IPS DF 6.9 (cell line): ENCODE measurements at regions not wholly inside any gene's neighbourhood (a gene's known extent, or its start where the extent isn't known, plus 50 kb on each side); places are given as distances from the start of the nearest gene placed in this dataset.

Experiments
- DNase-seq: peaks from one replicate; pipeline ENCODE4 v3.0.0-alpha.2; 2013; ENCODE audit warnings: low read depth, low spot score
- H3K27ac ChIP-seq: one replicate; pipeline ENCODE4 v1.5.1; 2013; ENCODE audit warnings: low read length, control low read depth
- H3K27me3 ChIP-seq: 2 replicates; pipeline ENCODE4 v1.6.1; 2013; ENCODE audit warnings: mild to moderate bottlenecking, low read length; ENCODE audit not compliant: control insufficient read depth, insufficient read depth
- H3K36me3 ChIP-seq: 2 replicates; pipeline ENCODE4 v1.6.1; 2013; ENCODE audit warnings: low read length; ENCODE audit not compliant: control insufficient read depth, insufficient read depth
- H3K4me1 ChIP-seq: 2 replicates; pipeline ENCODE4 v1.6.1; 2013; ENCODE audit warnings: low read length; ENCODE audit not compliant: control insufficient read depth, insufficient read depth
- H3K4me3 ChIP-seq: 2 replicates; pipeline ENCODE4 v1.5.1; 2013; ENCODE audit warnings: mild to moderate bottlenecking, low read length
- H3K9me3 ChIP-seq: 2 replicates; pipeline ENCODE4 v1.6.1; 2013; ENCODE audit warnings: low read length, inconsistent platforms; ENCODE audit not compliant: control insufficient read depth, insufficient read depth
- WGBS: extraction: QIAGEN DNeasy Blood & Tissue Kit; methylation state at CpG from one replicate; pipeline ENCODE4 v1.1.7; 2013; ENCODE audit warnings: mixed read lengths, missing lambda C conversion rate; ENCODE audit not compliant: insufficient read length, insufficient coverage; 5-methylcytosine and 5-hydroxymethylcytosine counted together

DNA sequence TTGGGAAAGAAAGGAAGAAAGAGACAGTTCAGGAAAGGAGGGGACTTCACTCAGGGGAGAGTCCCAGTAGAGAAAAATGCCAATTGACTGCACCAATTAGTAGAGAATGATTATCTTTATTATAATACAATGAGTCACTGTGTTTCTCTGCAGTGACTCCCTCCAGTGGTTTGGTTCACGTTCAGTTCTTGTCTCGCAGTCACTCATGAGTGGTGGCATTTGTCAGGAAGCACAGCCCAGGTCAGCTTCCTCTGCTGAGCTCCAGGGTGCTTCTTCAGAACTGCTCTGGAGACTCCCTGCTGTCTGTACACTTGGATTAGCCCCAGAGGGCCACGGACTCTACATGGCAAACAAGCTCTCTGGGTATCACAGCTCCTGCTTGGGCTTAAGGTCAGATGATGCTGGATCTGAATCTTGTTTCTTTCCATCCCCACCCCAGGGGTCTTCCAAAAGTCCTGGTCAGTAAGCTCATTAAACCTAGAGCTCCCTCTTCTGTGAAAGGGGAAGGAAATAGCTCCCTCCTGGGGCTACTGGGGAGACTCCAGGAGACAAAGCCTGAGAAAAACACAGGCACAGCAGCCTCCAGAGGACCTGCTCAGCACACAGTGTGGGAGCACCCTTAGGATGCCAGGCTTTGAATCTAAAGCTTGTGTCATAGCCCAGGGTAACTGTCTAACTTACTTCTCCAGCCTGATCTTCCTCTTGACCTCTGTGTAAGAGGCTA is 619.0 kb downstream of the AJAP1 start:
- no peak for DNase-seq
- Histone ChIP-seq H3K27ac (no peak overlapping the region), H3K4me3 (no peak overlapping the region), H3K27me3 (no peaks in the 10 kb centered on the region), H3K36me3 (no peaks in the 10 kb centered on the region), H3K9me3 (no peaks in the 10 kb centered on the region; the same call in 1 of the 2 replicates), H3K4me1 (peaks cover 3% of the 10 kb centered on the region; the same call in 1 of the 2 replicates)
- WGBS, result no CpG with 5 or more reads among the region's 3 CpGs

DNA sequence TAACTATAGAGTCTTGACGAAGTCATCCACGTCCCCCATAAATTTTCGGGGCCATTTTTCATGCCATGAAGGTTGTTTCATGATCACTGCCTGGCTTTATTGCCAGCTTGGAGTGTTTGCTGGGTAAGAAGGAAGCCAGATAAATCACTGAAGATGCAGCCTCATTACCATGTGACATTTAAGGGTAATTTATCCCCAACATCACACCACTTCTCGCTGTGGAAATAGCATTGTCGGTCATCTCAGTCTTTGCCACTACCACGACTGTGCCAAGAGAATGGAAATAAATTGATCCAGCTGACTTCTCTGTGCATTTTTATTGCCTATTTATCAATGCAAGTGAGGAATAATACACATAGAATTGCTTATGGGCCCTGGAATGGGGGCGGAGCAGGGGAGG is 617.9 kb downstream of the AJAP1 start:
- Histone ChIP-seq H3K36me3 (no peaks in the 10 kb centered on the region), H3K27me3 (no peaks in the 10 kb centered on the region), H3K4me1 (peaks cover 3% of the 10 kb centered on the region; the same call in 1 of the 2 replicates), H3K4me3 (no peak overlapping the region), H3K27ac (no peak overlapping the region), H3K9me3 (no peaks in the 10 kb centered on the region; the same call in 1 of the 2 replicates)
- DNase-seq, result no peak
- WGBS, result no CpG with 5 or more reads among the region's 7 CpGs

DNA sequence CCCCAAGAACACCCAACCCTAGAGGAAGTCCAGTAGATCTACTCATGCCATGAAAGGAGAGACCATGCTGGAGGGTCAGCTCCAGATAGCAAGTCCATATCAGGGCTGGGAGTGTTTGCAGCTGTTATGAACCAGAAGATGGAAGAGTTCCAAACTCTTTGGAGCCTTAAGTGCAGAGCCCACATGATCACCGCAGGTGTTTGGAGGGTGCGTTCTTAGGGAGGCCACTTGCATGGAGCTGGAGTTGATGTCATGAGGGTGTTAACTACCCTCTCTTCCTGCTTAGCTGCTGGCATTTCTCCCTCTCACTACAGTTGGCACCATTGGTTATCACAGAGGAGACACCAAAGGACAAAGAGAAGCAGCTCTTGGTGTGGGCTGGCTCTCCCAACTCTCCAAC is 616.9 kb downstream of the AJAP1 start:
- Histone ChIP-seq H3K4me3 (no peak overlapping the region), H3K27me3 (no peaks in the 10 kb centered on the region), H3K4me1 (peaks cover 3% of the 10 kb centered on the region; the same call in 1 of the 2 replicates), H3K36me3 (no peaks in the 10 kb centered on the region), H3K27ac (no peak overlapping the region), H3K9me3 (no peaks in the 10 kb centered on the region; the same call in 1 of the 2 replicates)
- DNase-seq, result no peak
- no CpG with 5 or more reads among the region's 2 CpGs for WGBS

DNA sequence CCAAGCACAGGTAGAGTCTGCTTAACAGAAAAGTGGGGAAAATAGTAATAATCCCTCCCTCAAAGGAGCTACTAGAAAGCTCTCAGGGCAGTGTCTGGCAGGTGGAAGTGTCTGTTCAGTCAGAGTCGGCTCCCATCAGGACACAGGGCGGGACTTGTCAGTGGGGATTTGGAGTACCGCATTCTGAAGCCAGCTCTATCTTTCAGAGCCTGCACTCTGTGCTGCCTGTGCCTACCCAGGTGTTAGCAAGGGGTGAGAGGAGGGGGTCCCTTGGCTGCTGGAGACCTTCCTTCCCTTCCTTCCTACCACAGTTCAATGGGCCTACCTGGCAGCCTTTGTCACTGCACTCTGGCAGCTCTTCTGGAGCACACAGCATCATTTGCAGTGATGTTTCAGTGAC is 615.5 kb downstream of the AJAP1 start:
- H3K36me3 ChIP-seq, result no peaks in the 10 kb centered on the region
- no peaks in the 10 kb centered on the region; the same call in 1 of the 2 replicates for H3K9me3 ChIP-seq
- H3K4me1 ChIP-seq, result no peaks in the 10 kb centered on the region
- WGBS, result no CpG with 5 or more reads among the region's 3 CpGs
- no peak overlapping the region for H3K27ac ChIP-seq
- no peak overlapping the region for H3K4me3 ChIP-seq
- H3K27me3 ChIP-seq, result no peaks in the 10 kb centered on the region
- no peak for DNase-seq

DNA sequence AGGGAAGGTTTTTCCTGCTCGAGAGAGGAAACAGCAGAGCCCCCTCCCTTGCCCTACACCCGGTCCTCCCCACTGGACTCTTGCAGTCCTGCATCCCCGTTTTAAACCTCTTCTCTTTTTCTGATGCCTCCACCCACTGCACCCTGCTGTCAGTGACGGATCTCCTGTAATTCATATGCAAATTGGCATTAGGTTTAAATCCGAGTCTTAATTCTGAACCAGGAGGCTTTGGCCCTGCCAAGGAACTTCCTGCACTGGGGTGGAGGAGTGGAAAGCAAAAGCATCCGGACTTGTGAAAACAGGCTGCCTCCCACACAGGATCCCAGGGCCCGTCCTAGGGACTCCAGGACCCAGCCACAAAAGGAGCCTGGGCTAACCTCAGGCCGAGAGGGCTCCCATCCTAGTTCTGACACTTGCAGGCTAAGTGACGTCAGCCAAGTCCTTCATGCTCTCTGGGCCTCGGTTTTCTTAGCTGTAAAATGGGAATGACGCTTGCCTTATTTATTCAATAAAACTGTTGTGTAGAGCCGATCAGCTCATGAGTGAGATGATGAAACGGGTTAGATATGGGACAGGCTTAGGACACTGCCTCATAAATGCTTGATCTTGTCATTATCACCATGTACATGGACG is 613.3 kb downstream of the AJAP1 start:
- no peaks in the 10 kb centered on the region for H3K27me3 ChIP-seq
- peaks cover 1% of the 10 kb centered on the region; the same call in 1 of the 2 replicates for H3K9me3 ChIP-seq
- H3K4me1 ChIP-seq, result no peaks in the 10 kb centered on the region
- no peak overlapping the region for H3K4me3 ChIP-seq
- H3K36me3 ChIP-seq, result no peaks in the 10 kb centered on the region
- no peak overlapping the region for H3K27ac ChIP-seq
- no CpG with 5 or more reads among the region's 14 CpGs for WGBS
- no peak for DNase-seq

DNA sequence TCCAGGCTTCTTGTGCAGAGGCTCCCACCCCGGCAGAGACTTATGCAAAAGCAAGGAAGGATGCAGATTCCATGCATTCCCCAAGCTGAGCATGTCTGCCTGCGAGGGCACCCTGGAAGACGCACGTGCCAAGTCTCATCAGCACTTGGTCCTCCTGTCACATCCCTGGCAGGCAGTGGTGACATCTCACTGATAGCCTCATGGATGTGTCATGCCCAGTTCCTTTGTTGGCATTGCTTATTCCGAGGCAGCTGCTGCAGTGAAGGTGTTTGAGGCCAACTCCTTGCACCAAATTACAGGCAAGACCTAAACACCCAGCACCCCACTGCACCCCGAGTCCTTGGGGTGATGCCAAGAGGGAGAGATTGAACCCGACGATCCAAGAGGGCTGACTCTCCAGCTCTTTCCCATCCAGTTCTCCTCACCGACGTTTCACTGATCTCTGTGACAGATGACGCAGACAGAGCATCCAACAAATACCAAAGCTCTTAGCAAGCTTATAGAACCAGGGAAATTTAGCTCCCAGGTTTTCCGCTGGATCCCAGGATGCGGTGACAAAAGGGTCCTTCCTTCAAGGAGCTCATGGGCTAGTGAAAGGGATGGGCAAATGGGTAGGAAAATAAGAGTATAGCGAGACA is 611.1 kb downstream of the AJAP1 start:
- DNase-seq, result no peak
- Histone ChIP-seq H3K9me3 (peaks cover 2% of the 10 kb centered on the region), H3K27me3 (no peaks in the 10 kb centered on the region), H3K27ac (no peak overlapping the region), H3K4me3 (no peak overlapping the region), H3K36me3 (no peaks in the 10 kb centered on the region), H3K4me1 (no peaks in the 10 kb centered on the region)
- WGBS, result no CpG with 5 or more reads among the region's 14 CpGs

DNA sequence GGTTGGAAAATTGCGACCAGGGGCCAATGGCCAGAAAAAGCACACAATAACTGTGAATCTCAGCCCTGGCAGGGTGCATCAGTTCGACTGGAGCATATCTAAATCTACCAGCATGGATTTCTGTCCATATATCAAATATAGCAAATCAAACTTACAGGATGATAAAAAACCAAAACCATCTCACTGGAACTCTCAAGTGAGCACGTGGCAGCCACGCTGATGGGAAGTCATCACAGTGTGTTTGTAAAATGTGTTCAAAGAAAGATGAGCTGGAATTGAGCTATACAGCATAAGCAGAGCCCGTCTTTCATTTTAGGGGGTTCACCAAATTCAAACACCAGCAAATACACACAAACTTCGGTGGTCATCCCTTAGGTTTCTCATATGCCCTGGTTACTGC is 610.1 kb downstream of the AJAP1 start:
- H3K27me3 ChIP-seq, result no peaks in the 10 kb centered on the region
- no CpG with 5 or more reads among the region's 6 CpGs for WGBS
- no peaks in the 10 kb centered on the region for H3K36me3 ChIP-seq
- no peak overlapping the region for H3K27ac ChIP-seq
- no peak for DNase-seq
- H3K9me3 ChIP-seq, result peaks cover 5% of the 10 kb centered on the region
- no peaks in the 10 kb centered on the region for H3K4me1 ChIP-seq
- no peak overlapping the region for H3K4me3 ChIP-seq

DNA sequence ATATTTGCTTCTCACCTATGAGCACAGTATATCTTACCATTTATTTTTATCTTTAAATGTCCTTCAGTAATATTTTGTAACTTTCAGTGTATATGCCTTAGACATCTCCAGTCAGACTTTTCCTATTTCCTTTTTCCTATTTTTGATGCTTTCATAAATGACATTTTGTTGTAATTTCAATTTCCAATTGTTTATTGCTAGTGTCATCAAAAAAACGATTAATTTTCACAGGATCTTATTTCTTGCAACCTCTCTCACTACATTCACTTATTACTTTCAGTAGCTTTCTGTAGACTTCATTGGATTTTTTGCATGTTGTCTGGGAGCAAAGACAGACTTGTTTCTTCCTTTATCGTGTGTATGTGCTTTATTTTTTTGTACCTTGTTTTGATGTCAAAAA is 602.4 kb downstream of the AJAP1 start:
- Histone ChIP-seq H3K9me3 (peaks cover 5% of the 10 kb centered on the region), H3K4me1 (no peaks in the 10 kb centered on the region), H3K27me3 (no peaks in the 10 kb centered on the region), H3K27ac (no peak overlapping the region), H3K4me3 (no peak overlapping the region), H3K36me3 (no peaks in the 10 kb centered on the region)
- no peak for DNase-seq
- WGBS, result no CpG with 5 or more reads among the region's 2 CpGs

DNA sequence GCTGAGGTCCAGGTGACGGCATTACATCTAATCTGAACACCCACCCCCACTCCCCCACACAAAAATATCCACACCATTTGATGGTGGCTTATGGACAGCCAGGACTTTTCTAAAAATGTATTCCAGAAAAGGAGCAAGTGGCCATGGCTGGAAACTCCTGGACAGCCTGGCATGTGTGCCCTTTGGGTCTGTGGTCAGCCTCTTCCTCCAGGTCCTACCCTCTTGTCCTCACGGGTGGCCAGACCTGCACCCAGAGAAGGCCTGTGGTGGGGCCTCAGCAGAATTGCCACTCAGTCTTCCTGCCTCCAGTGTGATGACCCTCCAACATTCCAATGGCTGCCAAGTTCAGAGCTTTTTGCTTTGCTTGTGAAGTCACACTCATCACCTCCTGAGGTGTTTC is 600.6 kb downstream of the AJAP1 start:
- WGBS, result no CpG with 5 or more reads among the region's 2 CpGs
- Histone ChIP-seq H3K9me3 (peaks cover 3% of the 10 kb centered on the region), H3K4me3 (no peak overlapping the region), H3K4me1 (no peaks in the 10 kb centered on the region), H3K36me3 (no peaks in the 10 kb centered on the region), H3K27ac (no peak overlapping the region), H3K27me3 (no peaks in the 10 kb centered on the region)
- DNase-seq, result no peak

DNA sequence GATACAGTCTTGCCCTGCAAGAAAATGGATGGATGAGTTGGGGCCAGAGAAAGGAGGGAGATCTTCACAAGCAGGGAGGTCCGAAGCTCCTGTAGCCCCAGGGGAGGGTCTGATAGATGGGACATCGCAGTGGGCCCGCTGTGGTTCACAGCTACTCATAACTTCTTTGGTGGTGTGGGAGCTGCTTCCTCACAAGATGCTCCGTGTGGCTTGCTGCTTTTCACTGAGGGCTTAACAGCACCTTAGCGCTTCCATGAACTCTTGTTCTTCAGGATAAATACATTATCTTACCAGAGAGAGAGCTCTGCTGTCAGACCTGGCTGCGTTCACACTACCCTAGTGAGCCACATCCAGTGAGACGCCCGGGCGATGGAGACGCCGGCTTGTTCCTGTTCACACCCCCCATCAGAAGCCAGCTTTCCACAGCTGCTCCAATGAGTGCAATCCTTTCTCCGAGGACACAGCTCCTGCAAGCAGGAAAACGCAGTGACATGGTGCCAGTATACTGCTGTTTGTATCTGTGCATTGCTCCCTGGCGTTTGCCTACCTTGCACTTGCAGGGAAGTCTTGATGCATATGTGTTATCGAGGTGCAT is 599.8 kb downstream of the AJAP1 start:
- Histone ChIP-seq H3K4me1 (no peaks in the 10 kb centered on the region), H3K4me3 (no peak overlapping the region), H3K27ac (no peak overlapping the region), H3K27me3 (no peaks in the 10 kb centered on the region), H3K36me3 (no peaks in the 10 kb centered on the region), H3K9me3 (peaks cover 1% of the 10 kb centered on the region)
- no CpG with 5 or more reads among the region's 15 CpGs for WGBS
- DNase-seq, result no peak
